Body of pancreas (tissue), 4 donors: ENCODE measurements at regions not wholly inside any gene's neighbourhood (a gene's known extent, or its start where the extent isn't known, plus 50 kb on each side); places are given as distances from the start of the nearest gene placed in this dataset.

Source experiments
- POLR2A ChIP-seq, 3 donors: fragments of 450-650 bp; IDR thresholded peaks; one replicate each; pipeline ENCODE4 v1.6.1; 2016; ENCODE audit warnings: antibody characterized with exemption in 3 of 3, mild to moderate bottlenecking in 2 of 3
- TF ChIP-seq, protein P1 (sequence below), 7 experiments: fragments of 450-650 bp in 4 of 7; fragments of 200-600 bp in 3 of 7; sonication (generic) in 3 of 7; IDR thresholded peaks; one replicate each; pipeline ENCODE4 v1.5.1; 2016 to 2019; ENCODE audit warnings: antibody characterized with exemption in 7 of 7

DNA sequence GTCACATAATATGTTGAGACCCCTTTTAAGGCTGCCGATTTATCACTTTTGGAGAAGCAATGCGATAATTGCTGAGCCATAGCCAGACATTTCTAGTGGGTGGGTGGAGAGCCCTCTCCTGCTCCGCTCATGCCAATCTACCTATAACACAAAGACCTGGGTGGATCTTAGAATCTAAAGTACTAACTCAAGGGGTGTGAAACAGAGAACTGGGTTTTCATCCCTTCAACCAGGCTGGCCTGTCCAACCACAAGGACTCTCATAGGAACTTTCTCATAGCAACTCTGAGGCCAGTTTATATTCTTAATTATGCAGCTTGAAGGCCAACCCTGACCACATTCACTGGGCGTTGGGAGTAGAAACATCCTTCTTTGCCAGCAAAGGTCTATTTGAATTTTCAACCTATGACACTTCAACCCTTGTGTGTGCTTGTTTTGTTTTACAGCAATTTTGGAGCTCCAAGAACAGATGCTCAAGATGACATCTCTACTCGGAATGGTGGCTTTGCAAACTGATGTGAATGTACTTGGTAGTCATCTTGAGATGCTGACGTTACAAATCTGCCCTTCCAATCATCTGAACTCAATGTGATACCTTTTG lies 1198.2 kb upstream of the AUTS2 start:
- TF ChIP-seq, protein P1, sequence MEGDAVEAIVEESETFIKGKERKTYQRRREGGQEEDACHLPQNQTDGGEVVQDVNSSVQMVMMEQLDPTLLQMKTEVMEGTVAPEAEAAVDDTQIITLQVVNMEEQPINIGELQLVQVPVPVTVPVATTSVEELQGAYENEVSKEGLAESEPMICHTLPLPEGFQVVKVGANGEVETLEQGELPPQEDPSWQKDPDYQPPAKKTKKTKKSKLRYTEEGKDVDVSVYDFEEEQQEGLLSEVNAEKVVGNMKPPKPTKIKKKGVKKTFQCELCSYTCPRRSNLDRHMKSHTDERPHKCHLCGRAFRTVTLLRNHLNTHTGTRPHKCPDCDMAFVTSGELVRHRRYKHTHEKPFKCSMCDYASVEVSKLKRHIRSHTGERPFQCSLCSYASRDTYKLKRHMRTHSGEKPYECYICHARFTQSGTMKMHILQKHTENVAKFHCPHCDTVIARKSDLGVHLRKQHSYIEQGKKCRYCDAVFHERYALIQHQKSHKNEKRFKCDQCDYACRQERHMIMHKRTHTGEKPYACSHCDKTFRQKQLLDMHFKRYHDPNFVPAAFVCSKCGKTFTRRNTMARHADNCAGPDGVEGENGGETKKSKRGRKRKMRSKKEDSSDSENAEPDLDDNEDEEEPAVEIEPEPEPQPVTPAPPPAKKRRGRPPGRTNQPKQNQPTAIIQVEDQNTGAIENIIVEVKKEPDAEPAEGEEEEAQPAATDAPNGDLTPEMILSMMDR (IDR thresholded peaks at IDR 0.05), result no peak
- no peak for TF ChIP-seq POLR2A (IDR thresholded peaks at IDR 0.05)
